HUES64 (cell line): ENCODE measurements at regions not wholly inside any gene's neighbourhood (a gene's known extent, or its start where the extent isn't known, plus 50 kb on each side); places are given as distances from the start of the nearest gene placed in this dataset.

ENCODE experiments used
- H3K27ac ChIP-seq: 2 replicates; pipeline ENCODE4 v1.7.0; 2013; ENCODE audit warnings: low read depth, low read length, inconsistent platforms
- H3K27me3 ChIP-seq: 2 replicates; pipeline ENCODE4 v1.6.1; 2013; ENCODE audit warnings: mild to moderate bottlenecking, low read length; ENCODE audit not compliant: insufficient read depth
- H3K36me3 ChIP-seq: 2 replicates; pipeline ENCODE4 v1.6.1; 2013; ENCODE audit warnings: mild to moderate bottlenecking, low read length; ENCODE audit not compliant: insufficient read depth
- H3K4me1 ChIP-seq: 2 replicates; pipeline ENCODE4 v1.6.1; 2013; ENCODE audit warnings: mild to moderate bottlenecking, low read length, moderate library complexity; ENCODE audit not compliant: insufficient read depth
- H3K4me3 ChIP-seq: 2 replicates; pipeline ENCODE4 v1.5.1; 2013; ENCODE audit warnings: mild to moderate bottlenecking, low read length, moderate library complexity
- H3K9ac ChIP-seq: 2 replicates; pipeline ENCODE4 v1.6.1; 2013; ENCODE audit warnings: mild to moderate bottlenecking, low read depth, low read length
- H3K9me3 ChIP-seq: 2 replicates; pipeline ENCODE4 v1.6.1; 2013; ENCODE audit warnings: low read depth, low read length; ENCODE audit not compliant: insufficient read depth
- WGBS: fragments of 150-250, 120-280 bp; methylation state at CpG from one replicate; pipeline ENCODE4 v1.1.7; 2013; ENCODE audit warnings: missing lambda C conversion rate; 5-methylcytosine and 5-hydroxymethylcytosine counted together

DNA sequence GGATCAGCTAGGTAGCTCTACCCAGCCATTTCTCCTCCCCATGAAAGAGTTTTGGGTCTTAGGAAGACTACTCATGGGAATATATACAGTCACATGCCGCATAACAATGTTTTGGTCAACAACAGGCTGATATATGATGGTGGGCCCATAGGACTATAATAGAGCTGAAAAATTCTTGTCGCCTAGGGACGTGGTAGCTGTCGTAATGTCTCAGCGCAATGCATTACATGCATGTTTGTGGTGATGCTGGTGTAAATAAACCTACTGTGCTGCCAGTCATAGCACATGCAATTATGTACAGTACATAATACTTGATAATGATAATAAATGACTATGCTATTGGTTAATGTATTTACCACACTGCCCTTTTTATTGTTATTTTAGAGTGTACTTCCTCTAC is 78.2 kb upstream of the DLX6 start:
- H3K27ac ChIP-seq: no peak overlapping the region
- H3K4me1 ChIP-seq: no peaks in the 10 kb centered on the region
- H3K4me3 ChIP-seq: no peak overlapping the region
- no peaks in the 10 kb centered on the region for H3K36me3 ChIP-seq
- no peak overlapping the region for H3K9ac ChIP-seq
- H3K27me3 ChIP-seq: no peaks in the 10 kb centered on the region
- no peaks in the 10 kb centered on the region for H3K9me3 ChIP-seq
- 94% methylated on average over 5 of the region's 5 CpGs for WGBS

DNA sequence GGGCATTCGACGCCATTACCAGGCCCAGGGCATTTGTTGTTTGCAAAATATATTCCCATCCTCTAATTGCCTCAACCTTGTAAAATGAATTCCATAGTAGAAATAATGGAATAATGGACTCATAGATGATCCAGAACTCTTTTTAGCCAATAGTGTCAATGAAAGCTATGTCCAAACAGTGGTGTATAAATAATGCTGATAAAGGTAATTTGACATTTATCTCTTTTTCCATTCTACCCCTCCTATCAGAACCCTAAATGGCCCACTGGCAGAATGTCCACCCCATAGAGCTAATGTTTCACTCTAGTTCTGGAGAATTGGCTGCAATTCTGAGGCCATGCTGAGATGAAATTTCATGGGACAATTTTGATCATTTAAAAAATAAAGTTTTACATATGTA is 76.4 kb upstream of the DLX6 start:
- Histone ChIP-seq H3K9me3 (no peaks in the 10 kb centered on the region), H3K9ac (no peak overlapping the region), H3K36me3 (no peaks in the 10 kb centered on the region), H3K27ac (no peak overlapping the region), H3K4me3 (no peak overlapping the region), H3K27me3 (no peaks in the 10 kb centered on the region), H3K4me1 (no peaks in the 10 kb centered on the region)
- WGBS: 100% methylated on average over 1 of the region's 2 CpGs

DNA sequence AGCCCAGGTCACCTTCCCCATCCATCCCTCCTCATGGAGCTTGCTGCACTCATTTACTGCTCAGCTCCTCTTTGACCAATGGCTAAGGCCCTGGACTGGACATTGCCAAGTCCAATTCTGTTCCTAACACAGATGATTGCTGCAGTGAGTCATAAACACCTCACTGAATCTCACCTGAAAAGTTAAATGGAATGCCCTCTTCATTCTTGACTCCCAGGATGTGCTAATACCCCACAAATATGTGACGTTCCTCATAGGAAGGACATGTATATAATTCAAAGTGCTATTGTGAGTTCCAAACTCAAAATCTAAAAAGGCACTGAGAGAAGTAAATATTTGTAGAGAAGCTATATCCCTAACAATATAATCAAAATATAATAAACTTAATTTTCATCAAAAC is 73.5 kb upstream of the DLX6 start:
- no peak overlapping the region for H3K27ac ChIP-seq
- WGBS: no CpG with 5 or more reads among the region's 1 CpG

DNA sequence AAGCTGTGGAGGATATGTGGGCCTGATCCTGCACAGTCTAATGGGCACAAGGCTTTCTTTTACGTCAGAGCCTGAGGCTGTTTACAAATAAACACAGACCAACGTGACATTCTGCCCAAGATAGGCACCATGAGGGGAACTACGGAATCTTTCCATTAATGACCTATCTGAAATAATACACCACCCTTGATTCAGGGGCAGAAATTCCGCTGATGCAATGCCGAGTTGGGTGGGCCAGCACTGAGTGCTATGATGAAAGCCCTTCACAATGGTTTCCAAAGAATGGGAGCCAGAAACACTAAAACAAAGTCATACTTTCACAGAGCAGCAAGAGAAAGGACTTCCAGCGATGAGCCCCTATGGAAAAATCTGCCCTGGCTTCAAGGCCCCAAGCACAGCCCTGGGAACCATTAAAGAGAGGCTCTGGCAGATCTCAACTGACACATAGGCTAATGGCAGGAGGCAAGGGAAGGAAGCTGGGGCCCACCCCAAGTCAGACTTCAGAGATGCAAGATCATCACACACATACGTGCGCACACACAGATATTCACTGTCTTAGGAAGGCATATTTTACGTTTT is 72.2 kb upstream of the DLX6 start:
- Histone ChIP-seq H3K9me3 (no peaks in the 10 kb centered on the region), H3K4me3 (no peak overlapping the region), H3K27ac (no peak overlapping the region), H3K9ac (no peak overlapping the region), H3K4me1 (no peaks in the 10 kb centered on the region), H3K36me3 (no peaks in the 10 kb centered on the region), H3K27me3 (no peaks in the 10 kb centered on the region)
- WGBS: 84% methylated on average over 9 of the region's 9 CpGs

More for the DNA sequence above, 73.5 kb upstream of the DLX6 start:
- Histone ChIP-seq H3K36me3 (no peaks in the 10 kb centered on the region), H3K27me3 (no peaks in the 10 kb centered on the region), H3K9me3 (no peaks in the 10 kb centered on the region), H3K4me3 (no peak overlapping the region), H3K4me1 (no peaks in the 10 kb centered on the region), H3K9ac (no peak overlapping the region)

DNA sequence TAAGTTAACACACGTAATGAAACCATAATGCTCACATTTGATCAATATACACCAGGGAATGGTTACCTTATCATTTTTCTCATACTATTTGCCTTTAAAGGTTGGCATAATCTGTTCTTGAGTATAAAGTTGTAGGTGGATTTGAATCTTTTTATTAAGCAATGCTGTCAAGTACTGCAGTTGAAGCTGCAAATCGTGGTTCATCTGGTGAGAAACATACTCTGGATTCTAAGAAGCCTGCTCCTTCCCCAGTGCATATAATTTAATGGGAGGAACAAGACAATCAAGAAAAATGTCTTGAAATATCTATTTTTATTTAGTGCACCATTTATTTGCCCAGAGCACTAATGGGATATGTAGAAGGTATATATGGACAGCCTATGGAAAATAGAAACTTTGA is 68.7 kb upstream of the DLX6 start:
- no peaks in the 10 kb centered on the region for H3K9me3 ChIP-seq
- no peaks in the 10 kb centered on the region for H3K36me3 ChIP-seq
- H3K4me1 ChIP-seq: no peaks in the 10 kb centered on the region
- H3K9ac ChIP-seq: no peak overlapping the region
- H3K27ac ChIP-seq: no peak overlapping the region
- no peaks in the 10 kb centered on the region for H3K27me3 ChIP-seq
- H3K4me3 ChIP-seq: no peak overlapping the region
- WGBS: 93% methylated on average over 2 of the region's 2 CpGs

DNA sequence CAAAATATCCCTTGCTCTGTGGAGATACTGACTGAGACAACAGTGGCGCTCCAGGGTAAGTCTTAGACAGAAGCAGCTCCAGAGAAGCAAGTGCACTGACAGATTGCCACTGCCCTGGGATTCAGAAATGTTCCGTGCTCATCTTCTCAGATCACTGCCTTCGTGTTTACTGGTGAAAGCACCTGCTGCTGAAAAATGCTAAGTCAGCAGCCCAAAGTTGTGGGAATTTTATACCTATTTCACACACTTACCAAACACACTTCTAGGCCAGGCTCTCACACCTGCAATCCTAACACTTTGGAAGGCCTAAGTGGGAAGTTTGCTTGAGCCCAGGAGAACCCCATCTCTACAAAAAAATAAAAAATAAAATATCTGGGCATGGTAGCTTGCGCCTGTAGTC is 63.2 kb upstream of the DLX6 start:
- Histone ChIP-seq H3K9me3 (no peaks in the 10 kb centered on the region), H3K9ac (no peak overlapping the region), H3K36me3 (no peaks in the 10 kb centered on the region), H3K4me3 (no peak overlapping the region), H3K27me3 (no peaks in the 10 kb centered on the region; the same call in 1 of the 2 replicates), H3K4me1 (no peaks in the 10 kb centered on the region), H3K27ac (no peak overlapping the region)
- WGBS: 88% methylated on average over 4 of the region's 4 CpGs

DNA sequence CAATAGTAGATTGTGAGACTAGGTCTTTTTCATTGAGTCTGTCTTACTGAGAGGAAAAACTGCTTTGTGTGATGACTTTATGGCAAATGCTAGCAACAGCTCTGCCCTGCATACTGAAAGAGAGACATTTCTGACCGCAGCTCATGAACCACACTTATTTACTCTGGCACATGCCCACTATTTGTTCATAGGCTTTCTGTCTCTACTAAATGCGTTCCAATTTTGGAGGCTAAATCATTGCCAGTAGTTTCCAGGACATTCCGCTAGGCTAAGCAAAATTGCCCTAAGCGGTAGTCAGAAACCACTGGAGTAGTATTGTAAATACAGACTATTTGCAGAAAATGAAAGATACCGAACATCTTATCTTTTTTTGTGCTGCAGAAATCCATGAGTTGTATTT is 55.6 kb upstream of the DLX6 start:
- WGBS: 98% methylated on average over 5 of the region's 5 CpGs
- no peaks in the 10 kb centered on the region for H3K36me3 ChIP-seq
- no peak overlapping the region for H3K27ac ChIP-seq
- H3K27me3 ChIP-seq: no peaks in the 10 kb centered on the region; the same call in 1 of the 2 replicates
- no peak overlapping the region for H3K9ac ChIP-seq
- no peak overlapping the region for H3K4me3 ChIP-seq
- no peaks in the 10 kb centered on the region for H3K4me1 ChIP-seq
- H3K9me3 ChIP-seq: no peaks in the 10 kb centered on the region

DNA sequence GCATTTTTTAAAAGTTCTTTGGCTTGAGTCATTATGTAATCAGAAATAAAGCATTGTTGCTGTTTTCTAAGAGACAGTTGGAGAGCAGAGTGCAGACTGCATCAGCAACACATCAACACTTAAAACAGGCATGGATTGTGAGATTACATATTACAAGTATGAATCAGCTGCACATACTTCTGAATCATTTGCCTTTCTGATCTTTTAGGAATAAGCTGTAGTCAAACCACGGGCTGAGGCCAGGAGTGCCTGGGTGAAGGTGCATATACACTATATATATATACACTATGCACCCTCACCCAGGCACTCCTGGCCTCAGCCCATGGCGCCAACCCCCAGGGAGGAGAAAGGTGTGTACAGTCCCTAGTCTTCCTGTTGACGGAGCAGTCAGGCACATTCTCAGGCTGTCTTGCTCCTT is 52.4 kb upstream of the DLX6 start:
- Histone ChIP-seq H3K36me3 (no peaks in the 10 kb centered on the region), H3K27ac (no peak overlapping the region), H3K9me3 (no peaks in the 10 kb centered on the region), H3K27me3 (no peaks in the 10 kb centered on the region), H3K4me1 (no peaks in the 10 kb centered on the region), H3K4me3 (no peak overlapping the region), H3K9ac (no peak overlapping the region)
- 91% methylated on average over 2 of the region's 3 CpGs for WGBS

DNA sequence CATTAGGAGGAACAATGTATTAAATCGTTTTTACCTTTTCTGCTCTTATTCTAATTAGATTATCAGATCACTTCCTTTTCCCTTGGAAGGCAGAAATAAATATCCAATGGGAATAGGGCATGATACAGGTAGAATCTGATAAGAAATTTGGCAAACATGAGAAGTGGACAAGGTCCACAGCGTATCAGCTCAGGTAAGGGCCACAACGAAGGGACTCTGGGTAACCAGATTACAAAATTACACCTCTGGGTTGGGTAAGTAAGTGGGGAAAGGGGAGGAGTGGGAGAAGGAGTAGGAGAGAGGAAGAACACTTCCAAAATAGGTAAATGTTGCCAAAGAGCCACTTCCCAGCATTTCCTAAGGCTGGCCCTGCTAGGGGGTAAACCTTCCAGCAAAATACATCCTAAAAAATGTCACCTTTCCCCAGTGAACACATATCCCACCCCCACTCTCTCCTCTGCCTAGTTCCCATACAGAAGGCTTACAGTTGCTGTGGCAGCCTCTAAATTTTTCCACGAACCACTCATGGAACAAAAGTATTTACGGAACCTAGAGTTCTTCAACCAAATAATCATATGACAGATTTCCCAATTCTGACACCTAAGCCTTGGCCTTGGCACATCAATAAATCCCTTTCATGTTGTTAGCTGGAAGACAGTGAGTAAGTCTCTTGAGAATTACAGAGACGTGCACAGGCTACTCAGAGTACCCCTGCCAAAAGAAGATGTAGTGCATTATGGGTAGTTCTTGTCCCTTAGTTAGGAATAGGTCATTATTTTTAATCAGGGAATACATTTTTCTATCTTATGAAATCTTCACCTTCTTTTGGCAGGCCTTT is 51.5 kb upstream of the DLX6 start:
- Histone ChIP-seq H3K9ac (no peak overlapping the region), H3K4me1 (no peaks in the 10 kb centered on the region), H3K27ac (no peak overlapping the region), H3K36me3 (no peaks in the 10 kb centered on the region), H3K27me3 (no peaks in the 10 kb centered on the region), H3K9me3 (no peaks in the 10 kb centered on the region), H3K4me3 (no peak overlapping the region)
- 83% methylated on average over 5 of the region's 6 CpGs for WGBS
